OCI-LY1 (cell line): ENCODE measurements at regions not wholly inside any gene's neighbourhood (a gene's known extent, or its start where the extent isn't known, plus 50 kb on each side); places are given as distances from the start of the nearest gene placed in this dataset.

Experiments used
- H2AFZ ChIP-seq: fragments of 200-600 bp; sonication (generic), shearing (Covaris generic); 2 replicates; pipeline ENCODE4 v1.6.0; 2014; ENCODE audit warnings: antibody characterized with exemption, mild to moderate bottlenecking, low read length
- H3F3A ChIP-seq: fragments of 200-600 bp; sonication (generic), shearing (Covaris generic); 2 replicates; pipeline ENCODE4 v1.6.0; 2014; ENCODE audit warnings: mild to moderate bottlenecking, antibody characterized with exemption, low read length, moderate library complexity; ENCODE audit not compliant: insufficient read depth
- H3K27ac ChIP-seq: fragments of 200-600 bp; sonication (generic); 2 replicates; pipeline ENCODE4 v1.5.1; 2014; ENCODE audit warnings: low read length, mixed run types, mild to moderate bottlenecking, low read depth; ENCODE audit not compliant: poor library complexity, severe bottlenecking
- H3K27me3 ChIP-seq: fragments of 200-600 bp; sonication (generic); 2 replicates; pipeline ENCODE4 v1.6.0; 2014; ENCODE audit warnings: antibody characterized with exemption, mild to moderate bottlenecking, low read length, moderate library complexity; ENCODE audit not compliant: insufficient read depth
- H3K36me3 ChIP-seq: fragments of 200-600 bp; sonication (generic); 2 replicates; pipeline ENCODE4 v1.6.1; 2014; ENCODE audit warnings: mild to moderate bottlenecking, antibody characterized with exemption, low read length, moderate library complexity, mixed read lengths; ENCODE audit not compliant: insufficient read depth
- H3K4me1 ChIP-seq: fragments of 200-600 bp; sonication (generic); 2 replicates; pipeline ENCODE4 v1.5.1; 2014; ENCODE audit warnings: mild to moderate bottlenecking, low read length, moderate library complexity; ENCODE audit not compliant: insufficient read depth, severe bottlenecking
- H3K4me2 ChIP-seq: fragments of 200-600 bp; sonication (generic), shearing (Covaris generic); 2 replicates; pipeline ENCODE4 v1.6.1; 2014; ENCODE audit warnings: low read length
- H3K4me3 ChIP-seq: fragments of 200-600 bp; sonication (generic); 2 replicates; pipeline ENCODE4 v1.5.1; 2014; ENCODE audit warnings: low read length, low read depth, mild to moderate bottlenecking, mixed read lengths; ENCODE audit not compliant: poor library complexity, severe bottlenecking
- H3K79me2 ChIP-seq: fragments of 200-600 bp; shearing (Covaris generic); 2 replicates; pipeline ENCODE4 v1.6.1; 2016; ENCODE audit warnings: mixed run types, low read length, mixed read lengths; ENCODE audit not compliant: insufficient read depth
- H3K9ac ChIP-seq: fragments of 200-600 bp; sonication (generic), shearing (Covaris generic); 2 replicates; pipeline ENCODE4 v1.6.1; 2014; ENCODE audit warnings: mild to moderate bottlenecking, low read length, mixed read lengths
- H3K9me2 ChIP-seq: fragments of 200-600 bp; sonication (generic), shearing (Covaris generic); 2 replicates; pipeline ENCODE4 v1.6.1; 2014; ENCODE audit warnings: low read depth, mild to moderate bottlenecking, low read length, mixed read lengths
- H3K9me3 ChIP-seq: fragments of 200-600 bp; shearing (Covaris generic); 2 replicates; pipeline ENCODE4 v1.6.1; 2014; ENCODE audit warnings: low read length, mixed read lengths
- H4K20me1 ChIP-seq: fragments of 200-600 bp; sonication (generic), shearing (Covaris generic); 2 replicates; pipeline ENCODE4 v1.6.0; 2016; ENCODE audit warnings: mild to moderate bottlenecking, low read length; ENCODE audit not compliant: insufficient read depth
- EZH2 ChIP-seq: fragments of 200-600 bp; sonication (generic), shearing (Covaris generic); IDR thresholded peaks from 2 replicates; pipeline ENCODE4 v1.8.0; 2017; ENCODE audit warnings: borderline replicate concordance, mixed run types, mild to moderate bottlenecking, antibody characterized with exemption, low read length, moderate library complexity, mixed read lengths
- TF ChIP-seq, protein P1 (sequence below): fragments of 200-600 bp; sonication (generic), shearing (Covaris generic); IDR thresholded peaks from 2 replicates; pipeline ENCODE4 v1.5.1; 2017; ENCODE audit warnings: mild to moderate bottlenecking, antibody characterized with exemption, low read length, moderate library complexity, mixed read lengths

DNA sequence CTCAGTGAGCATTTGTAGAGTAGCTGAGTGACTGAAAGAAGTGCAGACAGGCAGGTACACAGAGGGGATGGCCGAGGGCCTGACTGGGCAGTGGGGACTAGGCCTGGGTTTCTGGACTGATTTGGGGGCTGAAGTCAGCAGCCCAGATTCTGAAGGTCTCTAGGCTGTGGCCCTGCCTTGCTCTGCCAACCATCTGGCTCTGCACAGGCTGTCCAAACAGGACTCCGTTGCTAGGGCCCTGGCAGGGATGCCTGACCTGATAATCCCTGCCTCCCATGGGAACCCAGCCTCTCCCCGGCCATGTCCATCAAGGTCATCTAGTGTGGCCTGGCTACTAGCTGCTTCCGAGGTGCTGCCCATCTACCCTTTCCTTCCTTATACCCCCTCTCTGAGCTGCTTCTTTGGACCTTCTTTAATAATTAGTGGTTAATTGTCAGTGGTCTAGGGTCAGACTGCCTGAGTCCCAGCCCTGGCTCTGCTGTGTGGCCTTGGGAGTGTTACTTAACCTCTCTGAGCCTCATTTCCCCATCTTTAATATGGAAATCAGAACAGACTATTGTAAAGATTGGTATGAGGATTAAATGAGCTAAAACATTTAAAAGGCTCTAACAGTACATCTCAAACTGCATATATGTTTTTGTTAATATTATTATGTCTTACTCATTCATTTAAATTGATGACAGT is 137.9 kb downstream of the VEGFA start:
- Histone ChIP-seq H3K4me3 (no peak overlapping the region), H3F3A (no peaks in the 10 kb centered on the region), H2AFZ (no peak overlapping the region), H3K27ac (no peak overlapping the region), H3K9me3 (no peaks in the 10 kb centered on the region), H4K20me1 (no peaks in the 10 kb centered on the region), H3K36me3 (no peaks in the 10 kb centered on the region), H3K9ac (no peak overlapping the region), H3K79me2 (no peaks in the 10 kb centered on the region), H3K4me1 (no peaks in the 10 kb centered on the region), H3K27me3 (peaks cover 10% of the 10 kb centered on the region; the same call in 1 of the 2 replicates), H3K4me2 (no peak overlapping the region), H3K9me2 (no peaks in the 10 kb centered on the region)
- TF ChIP-seq EZH2 = no peak

DNA sequence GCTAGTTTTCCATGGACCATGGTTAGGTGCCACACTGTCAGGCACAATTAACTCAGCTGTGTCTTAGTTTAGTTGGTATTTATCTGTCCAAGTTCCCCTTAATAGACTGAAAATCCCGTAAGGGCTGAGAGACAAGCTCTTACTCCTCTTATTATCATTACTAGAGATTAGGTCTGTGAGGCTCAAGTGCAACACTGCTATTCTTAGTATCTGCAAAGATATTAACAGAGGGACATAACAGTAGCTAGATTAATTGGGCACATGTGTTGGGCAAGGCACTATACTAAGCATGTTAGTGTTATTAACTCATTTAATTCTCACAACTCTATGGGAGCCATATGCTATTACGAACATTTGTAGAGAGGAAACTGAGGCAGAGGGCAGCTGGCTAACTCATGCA is 137.3 kb downstream of the VEGFA start:
- Histone ChIP-seq H2AFZ (no peak overlapping the region), H3K4me2 (no peak overlapping the region), H3K27ac (no peak overlapping the region), H3K9me2 (no peaks in the 10 kb centered on the region), H3K9ac (no peak overlapping the region), H3K36me3 (no peaks in the 10 kb centered on the region), H3K9me3 (no peaks in the 10 kb centered on the region), H3K79me2 (no peaks in the 10 kb centered on the region), H3K4me3 (no peak overlapping the region), H4K20me1 (no peaks in the 10 kb centered on the region), H3K27me3 (peaks cover 10% of the 10 kb centered on the region; the same call in 1 of the 2 replicates), H3F3A (no peaks in the 10 kb centered on the region), H3K4me1 (no peaks in the 10 kb centered on the region)
- TF ChIP-seq EZH2 = no peak
- TF ChIP-seq, protein P1, sequence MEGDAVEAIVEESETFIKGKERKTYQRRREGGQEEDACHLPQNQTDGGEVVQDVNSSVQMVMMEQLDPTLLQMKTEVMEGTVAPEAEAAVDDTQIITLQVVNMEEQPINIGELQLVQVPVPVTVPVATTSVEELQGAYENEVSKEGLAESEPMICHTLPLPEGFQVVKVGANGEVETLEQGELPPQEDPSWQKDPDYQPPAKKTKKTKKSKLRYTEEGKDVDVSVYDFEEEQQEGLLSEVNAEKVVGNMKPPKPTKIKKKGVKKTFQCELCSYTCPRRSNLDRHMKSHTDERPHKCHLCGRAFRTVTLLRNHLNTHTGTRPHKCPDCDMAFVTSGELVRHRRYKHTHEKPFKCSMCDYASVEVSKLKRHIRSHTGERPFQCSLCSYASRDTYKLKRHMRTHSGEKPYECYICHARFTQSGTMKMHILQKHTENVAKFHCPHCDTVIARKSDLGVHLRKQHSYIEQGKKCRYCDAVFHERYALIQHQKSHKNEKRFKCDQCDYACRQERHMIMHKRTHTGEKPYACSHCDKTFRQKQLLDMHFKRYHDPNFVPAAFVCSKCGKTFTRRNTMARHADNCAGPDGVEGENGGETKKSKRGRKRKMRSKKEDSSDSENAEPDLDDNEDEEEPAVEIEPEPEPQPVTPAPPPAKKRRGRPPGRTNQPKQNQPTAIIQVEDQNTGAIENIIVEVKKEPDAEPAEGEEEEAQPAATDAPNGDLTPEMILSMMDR = no peak

DNA sequence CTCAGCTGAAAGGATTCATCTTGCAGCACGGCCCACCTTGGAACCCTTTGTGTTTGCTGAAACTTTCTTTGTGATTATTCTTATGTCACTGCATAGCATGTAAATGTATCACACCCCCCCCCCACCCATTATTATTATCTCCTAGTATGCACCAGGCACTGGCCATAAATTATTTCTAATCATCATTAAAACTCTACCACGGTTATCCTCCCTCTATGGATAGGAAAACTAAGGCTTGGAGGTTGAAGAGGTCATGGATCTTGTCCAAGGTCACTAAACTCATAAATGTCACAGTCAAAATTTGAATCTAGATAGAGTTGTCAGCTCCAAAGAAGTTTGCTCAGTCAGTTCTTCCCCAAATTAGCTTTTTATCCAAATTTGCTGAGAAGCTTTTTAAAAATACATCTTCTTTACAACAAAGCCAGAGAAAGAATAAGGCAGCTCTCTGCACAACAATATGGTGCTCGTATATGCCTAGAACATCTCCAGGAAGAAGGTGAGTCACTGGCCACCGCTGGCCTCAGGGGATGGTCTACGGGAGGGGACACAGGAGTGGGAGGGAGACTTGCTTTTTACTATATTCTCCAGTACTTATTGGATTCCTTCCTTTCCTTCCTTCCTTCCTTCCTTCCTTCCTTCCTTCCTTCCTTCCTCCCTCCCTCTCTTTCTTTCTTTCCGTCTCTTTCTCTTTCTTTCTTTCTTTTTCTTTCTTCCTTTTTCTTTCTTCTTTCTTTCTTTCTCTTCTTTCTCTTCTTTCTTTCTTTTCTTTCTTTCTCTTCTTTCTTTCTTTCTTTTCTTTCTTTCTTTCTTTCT is 134.5 kb downstream of the VEGFA start:
- Histone ChIP-seq H3K4me2 (no peak overlapping the region), H2AFZ (no peak overlapping the region), H3K9me2 (no peaks in the 10 kb centered on the region), H3K9me3 (no peaks in the 10 kb centered on the region), H3K36me3 (no peaks in the 10 kb centered on the region), H3F3A (no peaks in the 10 kb centered on the region), H3K4me1 (no peaks in the 10 kb centered on the region), H3K4me3 (no peak overlapping the region), H3K79me2 (no peaks in the 10 kb centered on the region), H3K27ac (no peak overlapping the region), H4K20me1 (no peaks in the 10 kb centered on the region), H3K9ac (no peak overlapping the region), H3K27me3 (0 out of 2 replicates have a peak, but pooled peaks cover 3% of the 10 kb centered on the region)
- no peak for TF ChIP-seq EZH2
- TF ChIP-seq, protein P1 = no peak
